Activated effector memory CD4-positive, alpha-beta T cell treated with anti-CD3 and anti-CD28 coated beads, Interleukin-2, amount 50 U/mL, for 16 hours (primary cell): ENCODE measurements at regions not wholly inside any gene's neighbourhood (a gene's known extent, or its start where the extent isn't known, plus 50 kb on each side); places are given as distances from the start of the nearest gene placed in this dataset.
"Not testable (repeated sequence)": the region's sequence is repeated elsewhere in the genome, so short reads cannot be mapped to it uniquely, and the experiment has no call there.

Experiments used
- DNase-seq: peaks from one replicate; pipeline ENCODE4 v3.0.0-alpha.2; 2020

GRCh38 chr12:76666290-76666835 is 97.6 kb upstream of the ZDHHC17 start:
- no peak for DNase-seq

DNA sequence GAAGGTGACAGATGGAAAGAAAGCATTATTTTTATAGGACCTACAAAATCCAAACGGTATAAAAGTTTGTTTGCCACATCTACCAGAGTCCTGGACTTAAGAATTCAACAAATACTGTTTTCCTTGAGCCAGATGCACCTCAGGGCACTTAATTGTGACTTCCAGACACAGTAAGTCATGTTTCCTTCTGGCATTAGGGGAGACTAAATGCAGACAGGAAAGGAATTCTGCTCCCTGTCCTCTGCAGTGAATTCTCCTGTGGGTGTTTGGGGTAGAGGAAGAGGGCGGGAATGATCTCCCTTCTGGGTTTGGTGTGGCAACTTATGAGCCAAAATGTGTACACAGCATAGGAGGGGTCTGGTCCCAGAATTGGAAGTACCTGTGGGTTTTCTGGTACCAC is 93.9 kb upstream of the ZDHHC17 start:
- no peak for DNase-seq

GRCh38 chr12:76670776-76671175 is 93.1 kb upstream of the ZDHHC17 start:
- no peak for DNase-seq

- DNase-seq = no peak
Observed at GRCh38 chr12:76674669-76675315, 89.1 kb upstream of the ZDHHC17 start.

DNA sequence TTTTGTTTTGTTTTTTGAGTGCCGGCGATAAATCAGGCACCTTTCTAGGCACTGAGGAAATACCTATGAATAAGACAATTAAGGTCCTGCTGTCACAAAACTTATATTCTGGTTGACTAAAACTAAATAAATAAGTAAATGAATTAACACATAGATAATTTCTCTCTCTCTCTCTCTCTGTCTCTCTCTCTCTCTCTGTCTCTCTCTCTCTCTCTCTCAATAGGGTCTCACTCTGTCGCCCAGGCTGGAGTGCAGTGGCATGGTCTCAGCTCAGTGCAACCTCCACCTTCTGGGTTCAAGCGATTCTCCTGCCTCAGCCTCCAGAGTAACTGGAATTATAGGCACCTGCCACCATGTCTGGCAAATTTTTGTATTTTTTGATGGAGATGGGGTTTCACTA is 87.7 kb upstream of the ZDHHC17 start:
- not testable (repeated sequence) for DNase-seq

GRCh38 chr12:76678992-76679391 is 84.9 kb upstream of the ZDHHC17 start:
- no peak for DNase-seq

DNA sequence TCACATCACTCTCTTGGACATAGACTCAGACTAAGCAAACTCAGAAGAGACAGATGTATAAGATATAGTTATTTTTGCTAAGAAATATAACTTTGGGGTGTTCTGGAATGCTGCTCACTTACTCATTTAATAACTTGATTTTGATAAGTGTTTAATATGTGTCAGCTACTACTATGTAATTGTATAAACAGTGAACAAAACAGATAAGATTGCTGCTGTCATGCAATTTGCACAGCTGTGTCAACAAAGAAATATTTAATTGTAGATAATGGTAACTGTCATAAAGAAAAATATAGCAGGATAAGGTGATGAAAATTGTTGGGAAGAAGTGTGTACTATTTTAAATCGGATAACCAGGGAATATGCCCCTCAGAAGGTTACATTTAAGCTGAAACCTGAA is 84.1 kb upstream of the ZDHHC17 start:
- DNase-seq = no peak

- no peak for DNase-seq
Observed at GRCh38 chr12:76680940-76681339, 83.0 kb upstream of the ZDHHC17 start.

GRCh38 chr12:76685246-76685678 is 78.7 kb upstream of the ZDHHC17 start:
- DNase-seq = no peak

GRCh38 chr12:76687981-76688380 is 75.9 kb upstream of the ZDHHC17 start:
- DNase-seq = no peak

- no peak for DNase-seq
Observed at GRCh38 chr12:76688631-76689030, 75.3 kb upstream of the ZDHHC17 start.

GRCh38 chr12:76690921-76691700 is 72.8 kb upstream of the ZDHHC17 start:
- no peak for DNase-seq

DNA sequence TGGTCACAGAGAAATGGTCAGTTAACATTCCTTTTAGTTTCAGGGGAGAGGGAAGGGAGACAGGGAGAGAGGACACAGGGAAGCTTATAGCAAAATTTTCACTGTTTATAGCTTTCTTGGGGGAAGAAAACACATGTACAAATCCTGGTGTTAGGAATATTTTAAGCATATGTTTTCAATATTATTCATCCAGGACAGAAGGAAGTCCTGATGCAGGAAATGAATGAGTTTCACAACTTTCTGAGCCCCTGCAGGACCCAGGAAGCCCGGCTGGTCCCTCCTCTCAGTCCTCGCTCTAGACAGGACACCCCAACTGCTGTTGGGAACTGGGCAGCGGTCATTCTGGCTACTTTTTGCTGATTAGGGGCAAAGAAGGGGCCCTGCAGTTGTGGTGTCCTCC is 71.1 kb upstream of the ZDHHC17 start:
- no peak for DNase-seq

DNA sequence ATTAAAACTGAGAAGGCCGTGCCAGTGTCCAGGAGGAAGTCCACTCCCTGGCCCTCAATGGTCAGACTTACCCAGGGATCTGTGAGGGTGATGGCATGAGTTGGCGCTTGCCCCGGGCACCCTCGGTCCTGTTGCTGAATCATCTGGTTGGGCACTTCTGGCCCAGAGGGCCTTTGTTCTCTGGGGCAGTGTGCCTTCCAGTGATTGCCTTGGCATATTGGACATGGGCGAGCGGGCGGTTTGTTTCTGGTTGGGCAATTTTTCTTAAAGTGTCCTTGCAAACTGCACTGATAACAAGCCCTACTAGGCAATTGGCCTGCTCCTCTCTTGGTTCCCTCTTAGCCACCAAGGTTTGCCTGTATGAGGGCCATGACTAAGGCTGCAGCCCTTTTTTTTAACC is 69.5 kb upstream of the ZDHHC17 start:
- DNase-seq = no peak

DNA sequence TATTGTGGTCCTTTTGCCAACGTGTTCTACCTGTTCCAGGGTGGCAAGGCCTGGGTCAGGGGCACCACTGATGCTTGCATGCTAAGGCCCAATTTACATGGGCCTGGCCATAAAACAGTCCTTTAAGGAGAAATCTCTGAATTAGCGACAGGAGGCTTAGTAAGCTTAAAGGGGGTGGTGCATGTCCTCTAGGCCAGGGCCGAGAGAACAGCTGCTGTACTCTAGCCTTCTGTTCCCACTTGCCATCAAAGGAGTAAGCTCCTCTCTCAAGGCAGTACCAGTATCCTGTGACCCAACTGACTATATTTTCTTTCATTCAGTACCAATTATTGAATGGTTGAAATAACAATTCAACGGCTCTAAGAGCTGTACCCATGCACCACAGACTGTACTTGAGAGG is 67.7 kb upstream of the ZDHHC17 start:
- DNase-seq = no peak

- DNase-seq = no peak
Observed at GRCh38 chr12:76697849-76698248, 66.1 kb upstream of the ZDHHC17 start.

- DNase-seq = no peak
Observed at GRCh38 chr12:76698316-76698715, 65.6 kb upstream of the ZDHHC17 start.

GRCh38 chr12:76698966-76699365 is 64.9 kb upstream of the ZDHHC17 start:
- DNase-seq = no peak

DNA sequence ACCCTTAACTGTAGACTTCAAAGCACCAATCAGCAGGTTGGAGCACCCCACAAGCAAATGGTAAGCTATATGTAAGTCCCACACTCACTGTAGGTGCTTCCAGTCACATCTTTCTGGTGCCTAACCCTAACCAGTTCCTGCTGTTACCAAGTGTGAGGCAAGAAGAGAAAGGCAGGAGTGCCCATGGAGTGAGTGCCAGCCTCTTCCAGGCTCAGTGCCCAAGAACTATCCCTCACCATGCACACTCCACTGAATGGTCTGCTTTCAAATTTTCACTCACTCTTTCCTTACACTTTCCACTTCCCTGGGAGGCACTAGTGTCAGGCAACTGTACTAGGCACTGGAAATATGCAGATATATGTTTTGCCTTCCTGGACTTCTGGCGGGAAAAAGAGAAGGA is 62.2 kb upstream of the ZDHHC17 start:
- DNase-seq = no peak

- no peak for DNase-seq
Observed at GRCh38 chr12:76702946-76703345, 61.0 kb upstream of the ZDHHC17 start.

- DNase-seq = no peak
Observed at GRCh38 chr12:76704693-76705092, 59.2 kb upstream of the ZDHHC17 start.

- no peak for DNase-seq
Observed at GRCh38 chr12:76706101-76706500, 57.8 kb upstream of the ZDHHC17 start.

DNA sequence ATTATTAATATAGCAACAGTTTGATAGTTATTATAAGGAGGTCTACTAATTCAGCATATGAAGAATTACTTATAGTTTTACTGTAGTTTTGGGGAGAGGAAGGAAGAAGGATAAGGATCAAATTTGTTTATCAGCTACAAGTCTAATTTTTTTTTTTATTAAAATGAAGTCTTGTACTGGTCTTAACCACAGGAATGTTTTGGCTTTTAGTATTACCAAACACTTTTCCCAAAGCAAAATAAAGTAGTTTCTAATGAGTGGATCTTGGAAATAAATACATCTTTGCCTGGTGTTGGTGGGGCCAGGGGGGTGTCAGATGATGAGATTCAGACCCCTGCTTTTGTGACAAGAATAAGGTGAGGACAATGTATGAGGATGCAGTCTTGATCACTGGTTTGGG is 57.2 kb upstream of the ZDHHC17 start:
- no peak for DNase-seq

- DNase-seq = no peak
Observed at GRCh38 chr12:76707772-76708171, 56.1 kb upstream of the ZDHHC17 start.
